Right ventricle myocardium inferior (tissue), 1 donor: ENCODE measurements at regions not wholly inside any gene's neighbourhood (a gene's known extent, or its start where the extent isn't known, plus 50 kb on each side); places are given as distances from the start of the nearest gene placed in this dataset.

Source experiments
- ATAC-seq: fragments of 200-7000 bp; cut with Tn5 transposase; one replicate; pipeline ENCODE4 v1.9.1; 2020; ENCODE audit warnings: mild to moderate bottlenecking, moderate library complexity
- DNase-seq: peaks from one replicate; pipeline ENCODE4 v3.0.0; 2021; ENCODE audit errors: missing footprints
- intact Hi-C: fragments of 100-400 bp; cut with DNase I; formaldehyde crosslinking; loops from one replicate; pipeline ENCODE4 v1.11.0; 2022
- donor health status: DM: no; HTN: yes; CAD: no; lungs with severe emphysema.

DNA sequence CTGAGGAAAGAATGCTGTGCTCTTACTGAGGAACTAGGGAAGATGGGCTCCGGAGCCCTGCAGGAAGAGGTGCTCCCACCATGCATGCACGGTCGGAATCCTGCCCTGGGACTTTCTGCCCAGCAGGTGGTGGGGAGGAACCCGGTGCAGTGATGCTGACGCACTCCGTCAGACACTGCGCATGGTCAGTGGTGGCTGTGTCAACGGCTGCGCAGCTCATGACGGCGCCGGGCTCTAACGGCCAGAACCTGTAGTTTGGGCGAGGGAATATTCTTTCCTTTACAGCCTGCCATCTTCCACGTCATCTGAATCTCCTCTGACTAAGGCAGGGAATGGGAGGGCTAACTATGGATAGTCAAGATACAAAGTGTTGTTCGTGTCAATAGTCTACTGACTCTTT is 189.2 kb upstream of the MGMT start:
- DNase-seq (no peak), ATAC-seq (no peak)
- intact Hi-C loops: no loop called here

DNA sequence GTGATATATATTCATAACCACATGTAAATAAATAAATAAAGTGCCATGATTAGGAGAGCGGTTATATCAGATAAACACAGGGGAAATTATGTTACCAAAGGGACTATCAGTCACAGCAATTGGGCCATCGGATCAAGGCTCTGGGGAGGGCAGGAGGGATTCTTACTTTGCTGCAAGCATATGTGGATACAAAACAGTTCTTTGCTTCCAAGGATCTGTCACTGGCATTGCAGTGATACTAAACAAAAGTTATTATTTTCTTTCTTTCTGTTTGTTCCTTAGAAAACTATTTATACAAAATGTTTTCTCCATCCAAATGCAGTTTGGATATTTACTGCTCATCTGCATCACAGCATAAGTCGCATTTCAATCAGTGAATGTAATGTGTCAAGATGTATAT is 188.4 kb upstream of the MGMT start:
- DNase-seq (no peak), ATAC-seq (no peak)
- intact Hi-C loops: no loop called here

DNA sequence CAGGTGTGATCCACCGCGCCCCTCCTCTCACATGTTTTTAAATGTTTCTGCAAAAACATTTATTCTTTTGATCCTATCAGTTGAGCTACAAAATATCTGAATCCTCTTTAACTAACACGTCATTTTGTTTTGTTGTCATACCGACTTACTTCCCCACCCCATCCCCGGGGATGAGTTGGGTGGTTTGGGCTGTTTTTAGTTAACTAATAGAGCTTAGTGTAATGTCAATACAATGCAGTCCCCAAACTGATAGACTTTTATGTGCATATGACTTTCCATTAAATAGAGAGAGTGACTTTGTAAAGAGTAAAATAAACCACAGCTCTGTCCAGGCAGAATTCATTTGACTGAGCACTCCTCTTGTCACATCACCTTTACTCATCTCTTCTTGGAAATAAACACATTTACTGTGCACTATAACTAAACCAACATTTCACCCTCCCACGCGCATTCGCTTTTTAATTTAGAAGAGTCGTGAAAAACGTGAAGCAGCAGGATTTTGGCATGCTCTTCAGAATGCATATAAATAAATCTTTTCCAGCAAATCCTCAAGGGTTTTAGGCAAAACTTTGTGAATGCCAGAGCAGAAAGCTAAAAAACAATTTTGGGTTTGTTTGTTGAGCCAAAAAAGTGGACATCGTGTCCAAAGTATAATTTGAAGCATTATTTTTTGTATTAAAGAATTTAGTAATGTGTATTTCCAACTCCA is 187.4 kb upstream of the MGMT start:
- intact Hi-C loops: no loop called here
- DNase-seq (no peak), ATAC-seq (no peak)

DNA sequence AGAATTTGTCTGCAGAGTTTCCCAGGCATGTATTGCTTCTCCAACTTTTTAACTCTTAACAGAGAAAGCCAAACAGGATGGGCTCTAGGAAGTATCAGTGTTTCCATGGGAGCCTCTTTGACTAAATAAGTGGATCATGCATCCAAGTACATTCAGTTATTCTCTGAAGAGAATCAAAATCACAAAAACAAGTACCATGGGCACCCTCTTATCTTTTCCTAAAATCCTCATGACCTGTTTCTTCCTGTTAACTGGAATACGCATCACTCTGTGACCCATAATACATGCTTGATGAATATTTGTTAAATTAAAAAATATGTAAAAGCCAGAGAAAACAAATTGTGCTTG is 186.9 kb upstream of the MGMT start:
- ATAC-seq: peak; percentile 60
- DNase-seq: no peak
- intact Hi-C loops: no loop called here

DNA sequence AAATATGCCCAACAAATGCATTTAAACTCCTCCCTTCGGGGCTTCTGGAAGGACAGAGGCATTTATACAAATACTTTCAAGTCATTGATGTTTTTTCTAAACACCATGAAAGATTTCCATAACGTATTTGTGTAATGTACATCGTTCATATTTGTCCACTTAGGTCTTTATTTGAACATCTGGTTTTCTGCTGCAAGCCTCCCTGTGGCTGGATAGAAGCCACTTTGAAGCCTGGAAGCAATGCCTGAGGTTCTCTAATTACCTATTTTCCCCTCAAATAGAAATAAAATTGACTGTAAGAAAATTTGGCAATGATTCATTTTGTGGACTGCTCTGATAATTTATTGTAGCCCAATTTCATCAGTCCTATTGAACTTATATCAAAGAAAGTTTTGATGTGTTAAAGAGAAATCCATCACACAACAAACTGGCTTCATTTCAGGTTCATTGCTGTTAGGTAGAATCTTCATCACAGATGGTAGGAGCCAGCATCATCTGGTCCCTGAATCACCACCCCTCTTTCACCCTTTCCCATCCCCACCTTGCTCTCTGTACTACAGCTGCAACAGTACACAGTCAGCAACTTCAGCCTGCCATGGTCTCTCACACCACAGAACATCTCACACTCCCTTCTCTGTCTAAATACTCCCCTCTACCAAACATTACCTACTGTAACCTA is 186.0 kb upstream of the MGMT start:
- ATAC-seq (no peak), DNase-seq (no peak)
- intact Hi-C loops: no loop called here

DNA sequence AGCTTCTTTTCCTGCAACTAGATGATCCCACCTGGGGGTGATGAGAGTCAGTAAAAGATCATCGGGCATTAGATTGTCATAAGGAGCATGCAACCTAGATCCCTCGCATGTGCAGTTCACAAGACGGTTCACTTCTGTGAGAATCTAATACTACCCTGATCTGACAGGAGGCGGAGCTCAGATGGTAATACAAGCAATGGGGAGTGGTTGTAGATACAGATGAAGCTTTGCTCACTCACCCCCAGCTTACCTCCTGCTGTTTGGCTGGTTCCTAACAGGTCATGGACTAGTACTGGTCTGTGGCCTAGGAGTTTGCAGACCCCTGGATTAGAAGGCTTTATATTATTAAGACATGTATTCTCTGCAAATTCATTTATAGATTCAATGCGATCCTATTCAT is 181.6 kb upstream of the MGMT start:
- intact Hi-C loops: no loop called here
- DNase-seq (no peak), ATAC-seq (no peak)

DNA sequence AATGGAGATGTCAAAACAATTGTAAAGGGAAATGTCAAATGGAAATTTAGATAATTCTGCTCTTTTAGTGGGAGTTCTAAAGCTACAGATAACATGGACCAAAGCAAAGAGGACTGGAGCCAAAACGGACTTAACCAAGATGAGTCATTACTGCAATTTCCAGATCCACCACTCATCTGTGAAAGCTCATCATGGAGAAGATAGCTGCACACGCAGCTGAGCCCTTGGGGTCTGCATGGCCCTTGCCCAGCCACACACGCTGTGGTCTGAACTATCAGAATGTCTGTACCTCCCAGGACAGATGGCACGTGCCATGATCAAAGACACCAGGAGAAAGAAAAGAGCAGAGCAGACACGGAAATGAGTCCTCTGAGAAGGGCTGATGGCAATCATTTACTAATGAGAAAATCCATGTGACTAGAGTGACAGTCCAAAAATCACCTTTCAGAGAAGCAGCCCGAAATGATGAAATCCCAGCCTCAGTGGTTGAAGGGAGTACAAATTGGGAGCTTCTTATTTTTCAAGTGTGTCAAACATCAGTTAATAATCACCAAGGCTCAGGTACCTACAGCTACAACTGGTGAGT is 177.9 kb upstream of the MGMT start:
- ATAC-seq (peak; percentile 72), DNase-seq (peak; percentile 60)
- intact Hi-C loops: no loop called here

DNA sequence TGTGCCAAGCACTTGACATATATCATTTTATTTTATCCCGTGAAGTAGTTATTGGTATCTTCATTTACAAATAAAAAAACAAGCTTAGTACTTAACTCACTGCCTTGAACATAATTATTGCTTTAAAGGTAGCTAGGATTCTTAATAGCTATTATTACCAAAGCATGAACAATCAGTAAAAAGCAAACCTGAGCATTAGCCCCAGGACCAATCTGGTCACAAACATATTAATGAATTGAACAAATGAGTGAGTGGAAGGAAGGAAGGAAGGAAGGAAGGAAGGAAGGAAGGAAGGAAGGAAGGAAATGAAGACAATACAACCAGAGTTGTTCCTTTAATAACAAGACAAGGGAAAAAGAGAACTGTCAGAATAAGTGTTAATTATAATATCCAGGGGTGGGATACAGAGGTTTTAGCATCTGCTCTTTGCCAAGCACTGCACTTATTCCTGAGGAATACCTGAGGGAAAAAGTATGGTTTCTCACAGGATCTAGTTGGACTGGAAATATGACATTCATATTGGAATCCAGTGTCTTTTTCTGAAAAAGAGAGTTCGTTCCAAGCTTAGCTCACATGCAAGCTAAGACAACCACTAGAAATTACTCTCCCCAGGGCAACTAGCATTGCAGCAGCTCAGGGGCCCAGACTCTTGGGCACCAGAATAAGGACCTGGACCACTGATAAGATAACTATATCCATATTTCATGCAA is 172.9 kb upstream of the MGMT start:
- DNase-seq (no peak), ATAC-seq (no peak)
- intact Hi-C loops: no loop called here

DNA sequence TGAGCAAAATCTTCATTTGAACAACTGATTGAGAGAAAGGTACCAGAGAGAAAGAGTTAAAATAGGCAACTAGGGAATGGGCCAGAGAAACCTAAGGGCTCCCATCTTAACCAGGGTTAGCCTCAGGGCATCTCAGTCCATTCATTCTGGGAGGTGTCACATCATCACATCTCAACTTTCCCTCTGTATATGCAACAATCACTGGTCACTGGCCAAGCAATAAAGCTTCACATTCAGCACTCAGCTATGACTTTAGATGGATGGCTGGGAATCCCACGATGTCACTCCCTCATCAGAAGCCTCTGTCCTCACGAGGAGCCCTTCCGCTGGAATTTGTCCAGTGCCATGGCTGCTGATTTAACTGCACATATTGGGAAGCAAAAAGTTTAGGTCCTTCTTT is 172.1 kb upstream of the MGMT start:
- DNase-seq (no peak), ATAC-seq (no peak)
- intact Hi-C loops: no loop called here

DNA sequence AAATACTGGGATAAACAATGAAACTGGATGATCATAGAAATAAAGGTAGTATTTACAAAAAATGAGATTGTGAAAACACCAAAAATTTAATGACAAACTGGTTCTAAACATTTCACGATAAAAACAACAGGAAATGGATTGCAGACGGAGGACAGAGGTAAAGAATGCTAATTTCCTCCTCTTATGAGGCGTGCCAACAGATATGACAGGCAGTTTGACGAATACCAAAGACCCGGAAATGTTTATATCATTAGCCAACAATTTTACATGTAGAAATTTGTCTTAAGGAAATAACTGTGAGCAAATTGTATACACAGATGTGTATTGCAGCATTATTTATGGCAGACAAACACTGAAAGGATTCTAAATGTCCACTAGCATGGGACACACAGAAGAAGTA is 162.0 kb upstream of the MGMT start:
- no peak for DNase-seq
- ATAC-seq: no peak
- intact Hi-C loops: no loop called here

DNA sequence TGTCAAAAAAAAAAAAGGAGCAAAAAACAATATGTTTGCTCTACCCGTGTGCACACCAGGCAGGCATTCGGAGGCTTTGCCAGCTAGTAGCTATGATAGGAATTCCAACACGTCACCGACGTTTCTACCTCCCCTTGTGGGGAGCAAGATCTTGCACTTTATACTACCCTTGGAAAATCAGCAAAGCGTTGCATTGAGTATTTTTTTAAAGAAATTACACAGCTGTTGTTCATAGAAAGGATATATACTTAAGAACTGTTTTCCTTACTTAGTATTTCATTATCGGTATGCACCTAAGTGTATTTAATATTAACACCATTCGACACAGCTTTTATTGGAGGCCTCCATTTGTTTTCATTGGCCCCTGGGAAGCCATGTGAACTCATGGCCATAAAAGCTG is 159.9 kb upstream of the MGMT start:
- no peak for ATAC-seq
- no peak for DNase-seq
- intact Hi-C loops: no loop called here

DNA sequence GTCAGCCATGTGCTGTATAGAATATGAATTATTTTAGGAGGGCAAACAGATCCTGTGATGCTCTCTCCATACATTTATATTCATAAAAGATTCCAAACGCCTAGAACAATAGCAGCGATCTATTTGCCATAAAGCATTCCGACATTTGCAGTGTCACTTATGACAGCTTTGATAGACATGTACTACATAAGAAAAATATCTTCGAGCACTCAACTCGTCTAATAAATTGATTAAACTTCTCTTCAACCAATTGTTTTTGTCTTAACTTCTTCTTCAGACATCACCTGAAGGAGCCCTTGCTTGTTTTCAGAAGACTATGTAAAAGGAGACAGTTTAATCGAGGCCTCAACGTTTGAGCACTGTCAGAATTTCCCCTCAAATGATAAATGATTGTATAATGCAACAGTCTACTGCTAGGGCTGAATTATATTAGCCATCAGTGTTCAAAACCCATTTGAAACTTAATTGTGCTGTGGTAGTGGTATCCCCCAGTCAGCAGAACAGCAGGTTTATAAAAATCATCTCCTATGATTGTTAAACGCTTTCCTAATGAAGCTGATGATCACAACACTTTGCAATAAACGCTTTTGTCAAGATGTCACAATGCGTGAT is 158.0 kb upstream of the MGMT start:
- ATAC-seq (no peak), DNase-seq (no peak)
- intact Hi-C loops: no loop called here

DNA sequence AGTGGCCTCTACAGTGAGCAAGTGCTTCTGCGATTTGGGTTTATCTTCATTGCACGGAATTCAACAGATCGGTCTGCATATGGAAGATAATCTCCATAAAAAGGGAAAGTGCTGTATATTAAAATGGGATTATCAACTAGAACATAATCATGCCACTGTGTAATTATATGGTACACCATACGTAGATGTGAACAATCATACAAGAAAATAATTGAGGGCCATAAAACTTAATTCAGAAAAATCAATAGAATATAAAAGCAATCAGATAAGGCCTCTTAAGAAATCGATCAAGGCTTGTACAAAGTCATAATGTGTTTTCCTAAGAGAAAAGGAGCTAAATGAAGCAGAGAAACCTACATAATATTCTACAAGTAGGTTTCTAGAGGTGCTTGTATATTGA is 157.5 kb upstream of the MGMT start:
- intact Hi-C loops: no loop called here
- ATAC-seq (no peak), DNase-seq (no peak)

DNA sequence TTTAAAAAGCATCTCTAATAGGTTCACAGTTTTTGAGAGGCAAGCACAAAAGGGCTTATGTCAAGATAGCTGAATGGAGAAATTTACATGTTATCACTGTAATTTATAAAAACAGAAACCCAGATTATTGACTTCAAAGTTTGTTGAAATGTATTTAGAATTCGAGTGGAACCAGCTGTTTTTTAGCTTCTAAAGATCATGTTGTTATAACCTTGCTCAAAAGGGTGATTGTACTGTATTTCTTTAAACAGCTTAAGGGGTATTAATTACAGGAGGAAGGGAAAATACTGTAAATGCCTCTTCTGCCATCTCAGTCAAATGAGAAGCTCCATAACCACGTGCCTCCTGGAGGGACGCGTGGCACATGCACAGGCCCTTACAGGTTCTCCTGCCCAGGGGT is 156.2 kb upstream of the MGMT start:
- ATAC-seq (no peak), DNase-seq (no peak)
- intact Hi-C loops: no loop called here

DNA sequence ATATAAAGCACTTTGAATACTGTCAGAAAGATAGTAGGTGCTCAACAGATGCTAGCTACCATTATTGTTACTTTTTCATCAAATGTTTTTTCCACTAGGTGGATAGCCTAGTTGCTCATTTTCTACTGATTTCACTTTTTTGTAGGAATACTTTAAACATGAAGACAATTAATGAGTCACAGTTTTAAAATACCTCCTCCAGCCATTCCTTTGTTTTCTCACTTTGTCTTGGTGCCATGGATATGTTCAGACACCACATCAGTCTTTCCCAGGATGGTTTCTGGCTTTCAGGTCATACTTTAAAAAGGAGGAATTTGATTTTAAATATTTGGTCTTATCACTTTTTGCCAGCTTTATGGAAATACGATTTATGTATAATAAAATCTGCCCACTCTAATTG is 147.1 kb upstream of the MGMT start:
- no peak for DNase-seq
- no peak for ATAC-seq
- intact Hi-C loops: no loop called here

DNA sequence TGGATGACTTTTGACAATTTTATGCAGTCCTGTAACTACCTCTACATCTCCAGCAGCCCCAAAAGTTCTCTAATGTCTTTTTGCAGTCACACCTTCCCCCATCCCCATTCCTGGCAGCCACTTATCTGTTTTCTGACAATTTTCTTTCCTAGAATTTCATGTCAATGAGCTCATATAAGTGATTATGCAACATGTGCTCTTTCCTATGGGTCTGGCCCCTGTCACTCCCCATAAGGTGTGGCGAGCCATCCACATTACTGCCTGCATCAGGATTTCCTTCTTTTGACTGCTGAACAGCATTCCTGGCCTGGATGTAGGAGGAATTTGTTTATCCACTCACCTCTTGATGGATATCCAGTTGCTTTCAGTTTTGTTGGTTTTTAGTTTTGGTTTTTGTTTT is 146.7 kb upstream of the MGMT start:
- DNase-seq: no peak
- intact Hi-C loops: no loop called here
- no peak for ATAC-seq

DNA sequence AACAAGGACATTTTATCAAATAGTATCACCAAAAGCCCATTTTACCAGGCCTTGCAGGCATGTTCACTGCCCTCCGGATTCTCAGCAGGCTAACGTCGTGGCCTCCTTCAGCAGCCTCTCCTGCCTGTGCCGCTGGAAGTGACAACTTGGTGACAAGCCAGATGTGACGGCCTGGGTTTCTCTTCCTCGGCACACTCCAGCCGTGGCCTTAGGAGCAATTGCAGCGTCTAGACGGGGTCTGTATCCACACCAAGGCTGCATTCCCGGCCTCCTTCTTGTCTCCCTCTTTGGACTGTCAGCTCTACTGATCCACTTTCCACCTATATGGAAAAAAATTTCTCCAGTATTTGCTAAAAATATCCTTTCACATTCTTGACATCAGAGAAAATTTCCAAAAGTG is 145.3 kb upstream of the MGMT start:
- intact Hi-C loops: no loop called here
- ATAC-seq (no peak), DNase-seq (no peak)

DNA sequence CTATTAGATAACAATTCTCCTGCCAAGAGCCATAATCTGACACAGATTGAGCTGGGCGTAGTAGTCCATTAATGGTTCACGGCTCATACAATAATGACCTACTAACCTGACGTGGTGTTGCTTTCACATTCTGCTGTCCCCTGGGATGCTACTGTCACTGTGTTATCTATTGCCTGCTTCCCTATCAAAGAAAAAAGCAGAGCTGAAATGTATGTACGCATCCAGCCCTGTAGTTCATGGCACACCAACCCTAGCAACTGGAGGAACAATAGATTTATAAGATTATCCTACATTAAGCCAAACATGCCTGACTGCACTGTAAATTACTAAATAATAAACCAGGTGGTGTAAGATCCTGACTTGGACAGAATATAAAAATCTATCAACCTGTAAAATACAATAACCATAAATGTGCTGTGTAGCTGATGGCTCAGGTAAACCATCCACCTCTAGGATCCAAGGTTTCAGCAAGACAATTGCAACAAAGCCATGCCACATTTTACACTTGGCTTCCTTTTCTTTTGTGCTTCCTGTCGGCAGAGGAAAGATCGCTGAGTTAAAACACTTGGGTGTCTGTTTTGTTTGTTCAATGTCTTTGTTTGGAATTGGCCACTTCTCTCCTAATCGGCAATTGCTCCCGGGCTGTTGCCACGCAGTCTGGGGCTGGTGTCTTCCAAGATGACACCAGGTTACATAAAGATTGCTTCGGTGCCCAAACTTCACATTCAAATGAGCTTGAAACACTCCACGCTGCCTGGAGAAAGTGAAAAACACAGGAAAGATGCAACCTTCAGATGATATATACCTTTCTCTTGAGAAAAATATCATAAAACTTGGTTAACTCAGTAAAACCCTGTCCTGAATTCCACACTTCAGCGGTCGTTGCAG is 143.9 kb upstream of the MGMT start:
- ATAC-seq: no peak
- DNase-seq: no peak
- intact Hi-C loops: no loop called here

DNA sequence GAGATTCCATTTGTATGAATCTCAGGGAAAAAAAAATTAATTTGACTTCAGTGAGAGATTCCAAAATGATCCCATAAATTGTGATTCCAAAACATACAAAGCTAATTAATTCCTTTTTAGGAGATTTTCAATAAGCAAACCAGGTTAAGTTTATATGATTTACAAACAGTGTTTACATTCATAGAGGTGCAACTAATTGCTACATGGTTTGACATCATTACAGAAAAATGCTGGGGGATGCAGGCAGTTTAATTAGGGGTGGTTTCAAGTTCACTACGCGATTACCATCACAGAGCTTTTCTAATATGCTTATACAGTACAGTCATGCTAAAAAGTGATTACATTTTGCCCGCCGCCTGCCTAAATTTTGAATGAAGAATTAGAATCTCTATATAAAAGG is 143.2 kb upstream of the MGMT start:
- ATAC-seq (no peak), DNase-seq (no peak)
- intact Hi-C loops: no loop called here
